ENCODE measurements at regions not wholly inside any gene's neighbourhood (a gene's known extent, or its start where the extent isn't known, plus 50 kb on each side); places are given as distances from the start of the nearest gene placed in this dataset.

DNA sequence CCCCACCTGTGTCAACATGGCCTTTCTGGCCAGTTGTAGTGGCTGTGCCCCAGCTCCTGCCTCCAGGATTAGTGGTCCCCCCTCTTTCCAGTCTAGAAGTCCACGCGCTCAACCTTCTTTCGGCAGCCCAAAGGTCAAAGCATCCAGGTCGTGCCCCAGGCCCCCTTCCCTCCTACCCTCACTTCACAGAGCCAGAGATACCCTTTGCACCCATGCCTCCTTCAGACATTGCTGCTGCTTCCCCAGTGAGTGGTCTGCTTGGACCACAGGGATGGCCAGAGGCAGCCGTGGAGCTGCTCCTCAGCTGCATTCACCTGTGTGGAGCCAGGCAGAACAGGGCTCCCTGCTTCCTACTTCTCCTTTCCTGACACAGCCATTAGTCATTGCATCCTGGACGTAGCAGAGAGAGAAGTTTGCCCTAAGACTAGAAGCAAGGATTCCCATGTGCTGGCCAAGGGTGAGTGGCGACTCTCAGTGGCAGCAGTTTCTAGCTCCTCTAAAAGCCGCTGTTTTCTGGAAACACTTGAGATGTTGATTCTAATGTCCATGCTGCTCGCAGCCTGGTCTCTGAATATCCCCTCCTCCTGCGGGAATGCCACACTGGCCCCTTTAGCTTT, 243.1 kb upstream of the SHH start:
- Histone ChIP-seq H3K4me1 (ENCODE audit: insufficient read depth, low read length) (no peaks in the 10 kb centered on the region), H3K9me3 (ENCODE audit: low read depth, low read length) (no peaks in the 10 kb centered on the region), H4K20me1 (ENCODE audit: insufficient read depth, low read length) (no peaks in the 10 kb centered on the region), H3K27ac (ENCODE audit: low read depth, low read length) (no peak overlapping the region), H3K4me3 (ENCODE audit: insufficient read depth, low read length) (no peak overlapping the region), H3K27me3 (ENCODE audit: insufficient read depth, low read length) (no peaks in the 10 kb centered on the region), H3K36me3 (ENCODE audit: insufficient read depth, low read length) (no peaks in the 10 kb centered on the region), H3K79me2 (ENCODE audit: insufficient read depth, low read length) (no peaks in the 10 kb centered on the region), H2AFZ (ENCODE audit: low read length) (no peak overlapping the region), H3K4me2 (ENCODE audit: insufficient read depth, low read length) (no peak overlapping the region)
- TF ChIP-seq, protein P1, sequence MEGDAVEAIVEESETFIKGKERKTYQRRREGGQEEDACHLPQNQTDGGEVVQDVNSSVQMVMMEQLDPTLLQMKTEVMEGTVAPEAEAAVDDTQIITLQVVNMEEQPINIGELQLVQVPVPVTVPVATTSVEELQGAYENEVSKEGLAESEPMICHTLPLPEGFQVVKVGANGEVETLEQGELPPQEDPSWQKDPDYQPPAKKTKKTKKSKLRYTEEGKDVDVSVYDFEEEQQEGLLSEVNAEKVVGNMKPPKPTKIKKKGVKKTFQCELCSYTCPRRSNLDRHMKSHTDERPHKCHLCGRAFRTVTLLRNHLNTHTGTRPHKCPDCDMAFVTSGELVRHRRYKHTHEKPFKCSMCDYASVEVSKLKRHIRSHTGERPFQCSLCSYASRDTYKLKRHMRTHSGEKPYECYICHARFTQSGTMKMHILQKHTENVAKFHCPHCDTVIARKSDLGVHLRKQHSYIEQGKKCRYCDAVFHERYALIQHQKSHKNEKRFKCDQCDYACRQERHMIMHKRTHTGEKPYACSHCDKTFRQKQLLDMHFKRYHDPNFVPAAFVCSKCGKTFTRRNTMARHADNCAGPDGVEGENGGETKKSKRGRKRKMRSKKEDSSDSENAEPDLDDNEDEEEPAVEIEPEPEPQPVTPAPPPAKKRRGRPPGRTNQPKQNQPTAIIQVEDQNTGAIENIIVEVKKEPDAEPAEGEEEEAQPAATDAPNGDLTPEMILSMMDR (IDR thresholded peaks at IDR 0.05; ENCODE audit: extremely low read depth, low read depth, low read length) = no peak
- DNase-seq (ENCODE audit: insufficient read length, low spot score, missing footprints) = peak; percentile 22

DNA sequence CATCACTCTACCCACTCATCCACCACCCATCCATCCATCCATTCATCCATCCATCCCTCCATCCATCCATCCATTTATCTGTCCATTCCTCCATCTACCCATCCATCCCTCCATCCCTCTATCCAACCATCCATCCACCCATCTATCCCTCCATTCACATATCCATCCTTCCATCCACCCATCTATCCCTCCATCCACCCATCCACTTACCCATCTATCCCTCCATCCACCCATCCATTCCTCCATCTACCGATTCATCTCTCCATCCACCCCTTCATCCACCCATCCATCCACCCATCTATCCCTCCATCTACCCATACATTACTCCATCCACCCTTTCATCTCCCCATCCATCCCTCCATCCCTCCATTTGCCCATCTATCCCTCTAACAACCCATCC, 239.6 kb upstream of the SHH start:
- no peak for DNase-seq (ENCODE audit: insufficient read length, low spot score, missing footprints)
- TF ChIP-seq, protein P1 (IDR thresholded peaks at IDR 0.05; ENCODE audit: extremely low read depth, low read depth, low read length) = no peak
- H3K27ac ChIP-seq (ENCODE audit: low read depth, low read length) = no peak overlapping the region
- no peak overlapping the region for H3K4me2 ChIP-seq (ENCODE audit: insufficient read depth, low read length)
- H3K4me1 ChIP-seq (ENCODE audit: insufficient read depth, low read length) = no peaks in the 10 kb centered on the region
- no peaks in the 10 kb centered on the region for H3K79me2 ChIP-seq (ENCODE audit: insufficient read depth, low read length)
- no peaks in the 10 kb centered on the region for H3K9me3 ChIP-seq (ENCODE audit: low read depth, low read length)
- no peaks in the 10 kb centered on the region for H3K36me3 ChIP-seq (ENCODE audit: insufficient read depth, low read length)
- no peak overlapping the region for H3K4me3 ChIP-seq (ENCODE audit: insufficient read depth, low read length)
- no peaks in the 10 kb centered on the region for H3K27me3 ChIP-seq (ENCODE audit: insufficient read depth, low read length)
- no peak overlapping the region for H2AFZ ChIP-seq (ENCODE audit: low read length)
- no peaks in the 10 kb centered on the region for H4K20me1 ChIP-seq (ENCODE audit: insufficient read depth, low read length)

DNA sequence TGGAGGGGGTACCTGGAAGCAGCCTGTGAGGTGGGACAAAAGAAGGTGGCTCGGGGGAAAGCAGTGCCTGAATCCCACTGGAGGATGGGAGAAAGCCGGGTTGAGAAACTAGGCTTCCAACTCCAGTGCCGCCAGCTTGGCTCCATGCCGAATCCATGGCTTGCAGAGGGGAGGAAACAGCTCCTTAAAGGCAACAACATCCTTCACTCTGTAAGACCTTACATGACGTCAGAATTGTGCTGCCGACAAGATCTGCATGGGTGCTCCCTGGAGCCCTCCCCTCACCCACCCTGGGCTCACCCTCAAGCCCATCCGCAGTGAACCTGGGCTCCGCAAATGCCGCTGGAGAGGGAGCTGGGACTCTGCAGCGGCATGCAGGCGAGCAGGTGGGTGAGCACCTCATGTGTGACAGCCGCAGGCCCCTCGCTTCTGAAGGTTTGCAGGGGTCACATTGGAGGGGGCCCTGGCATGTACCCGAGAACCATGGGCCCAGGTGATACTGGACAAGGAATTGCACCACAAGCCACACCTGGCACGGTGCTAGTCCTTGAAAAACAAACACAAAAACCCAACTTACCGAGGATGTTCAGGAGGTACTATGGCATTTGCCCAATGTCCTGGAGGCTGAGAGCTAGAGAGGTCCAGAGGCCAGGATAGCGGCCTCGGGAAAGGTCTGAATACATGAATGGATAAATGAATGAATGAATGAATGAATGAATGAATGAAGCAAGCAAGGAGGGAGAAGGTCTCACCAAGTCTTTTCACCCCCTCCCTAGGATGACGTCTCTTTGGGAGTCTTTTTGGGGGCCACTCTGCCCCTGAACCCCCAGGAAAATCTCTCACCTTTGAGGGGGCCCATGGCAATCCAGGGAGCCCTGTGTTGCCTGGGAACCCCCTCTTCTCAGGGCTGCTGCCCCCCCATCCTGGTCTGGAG, 238.6 kb upstream of the SHH start:
- Histone ChIP-seq H3K4me2 (ENCODE audit: insufficient read depth, low read length) (no peak overlapping the region), H3K79me2 (ENCODE audit: insufficient read depth, low read length) (no peaks in the 10 kb centered on the region), H2AFZ (ENCODE audit: low read length) (no peak overlapping the region), H3K4me1 (ENCODE audit: insufficient read depth, low read length) (no peaks in the 10 kb centered on the region), H3K36me3 (ENCODE audit: insufficient read depth, low read length) (no peaks in the 10 kb centered on the region), H3K9me3 (ENCODE audit: low read depth, low read length) (no peaks in the 10 kb centered on the region), H3K27ac (ENCODE audit: low read depth, low read length) (no peak overlapping the region), H4K20me1 (ENCODE audit: insufficient read depth, low read length) (no peaks in the 10 kb centered on the region), H3K4me3 (ENCODE audit: insufficient read depth, low read length) (no peak overlapping the region), H3K27me3 (ENCODE audit: insufficient read depth, low read length) (no peaks in the 10 kb centered on the region)
- TF ChIP-seq, protein P1 (IDR thresholded peaks at IDR 0.05; ENCODE audit: extremely low read depth, low read depth, low read length) = no peak
- peak; percentile 43 for DNase-seq (ENCODE audit: insufficient read length, low spot score, missing footprints)

DNA sequence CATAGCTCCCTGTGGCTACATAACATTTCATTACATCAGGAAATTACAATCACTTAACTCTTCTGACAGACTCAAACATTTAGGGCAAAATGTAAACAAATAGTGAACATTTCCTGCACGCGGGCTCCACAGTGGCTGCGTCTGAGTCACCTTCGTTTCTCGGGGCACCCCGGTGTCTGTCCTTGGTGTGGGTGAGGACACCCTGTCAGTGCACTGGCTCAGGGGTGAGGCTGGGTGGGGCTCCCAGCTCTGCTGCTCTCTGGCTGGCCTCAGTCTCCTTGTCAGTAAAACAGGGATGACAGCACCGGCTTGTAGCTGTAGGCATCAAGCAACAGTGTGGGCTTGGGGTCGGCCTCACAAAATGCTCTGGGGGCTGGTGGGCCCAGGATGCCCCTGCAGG, 237.1 kb upstream of the SHH start:
- H3K4me1 ChIP-seq (ENCODE audit: insufficient read depth, low read length) = no peaks in the 10 kb centered on the region
- TF ChIP-seq, protein P1 (IDR thresholded peaks at IDR 0.05; ENCODE audit: extremely low read depth, low read depth, low read length) = no peak
- peak; percentile 38 for DNase-seq (ENCODE audit: insufficient read length, low spot score, missing footprints)
- H3K4me2 ChIP-seq (ENCODE audit: insufficient read depth, low read length) = no peak overlapping the region
- no peaks in the 10 kb centered on the region for H3K36me3 ChIP-seq (ENCODE audit: insufficient read depth, low read length)
- H3K27me3 ChIP-seq (ENCODE audit: insufficient read depth, low read length) = no peaks in the 10 kb centered on the region
- no peak overlapping the region for H3K27ac ChIP-seq (ENCODE audit: low read depth, low read length)
- no peaks in the 10 kb centered on the region for H4K20me1 ChIP-seq (ENCODE audit: insufficient read depth, low read length)
- no peaks in the 10 kb centered on the region for H3K79me2 ChIP-seq (ENCODE audit: insufficient read depth, low read length)
- H2AFZ ChIP-seq (ENCODE audit: low read length) = no peak overlapping the region
- no peak overlapping the region for H3K4me3 ChIP-seq (ENCODE audit: insufficient read depth, low read length)
- no peaks in the 10 kb centered on the region for H3K9me3 ChIP-seq (ENCODE audit: low read depth, low read length)

All from osteoblast (primary cell).